Stomach (tissue), 8 donors: ENCODE measurements at regions not wholly inside any gene's neighbourhood (a gene's known extent, or its start where the extent isn't known, plus 50 kb on each side); places are given as distances from the start of the nearest gene placed in this dataset.

Experiments
- DNase-seq, 2 donors: peaks; one replicate each; pipeline versions ENCODE4 v3.0.0 to v3.0.0-alpha.2; 2013 to 2019
- H3K27ac ChIP-seq, 5 donors: fragments of 200-600 bp in 4 of 5; sonication (generic) in 4 of 5; one replicate each; pipeline ENCODE4 v1.5.1; 2013 to 2019; ENCODE audit warnings: mild to moderate bottlenecking in 1 of 5, moderate library complexity in 1 of 5
- H3K27me3 ChIP-seq, 3 donors: fragments of 200-600 bp; sonication (generic); one replicate each; pipeline ENCODE4 v1.5.1; 2017 to 2019; ENCODE audit warnings: mixed run types in 1 of 3
- H3K36me3 ChIP-seq, 4 donors: fragments of 200-600 bp; sonication (generic); 1 replicate in 3 of 4; 2 replicates in 1 of 4; pipeline ENCODE4 v1.5.1; 2016 to 2019
- H3K4me1 ChIP-seq, 4 donors: fragments of 200-600 bp; sonication (generic); one replicate each; pipeline ENCODE4 v1.5.1; 2016 to 2019
- H3K4me3 ChIP-seq, 4 donors: fragments of 200-600 bp; sonication (generic) in 3 of 4; one replicate each; pipeline ENCODE4 v1.5.1; 2016 to 2019; ENCODE audit warnings: mild to moderate bottlenecking in 1 of 4
- H3K9me3 ChIP-seq, 4 donors: fragments of 200-600 bp; sonication (generic); one replicate each; pipeline ENCODE4 v1.5.1; 2016 to 2019
- CTCF ChIP-seq, 7 experiments: fragments of 450-650 bp in 4 of 7; fragments of 200-600 bp in 3 of 7; sonication (generic) in 3 of 7; IDR thresholded peaks; one replicate each; pipeline ENCODE4 v1.5.1; 2016 to 2019; ENCODE audit warnings: antibody characterized with exemption in 7 of 7, control low read depth in 2 of 7, mild to moderate bottlenecking in 1 of 7
- EP300 ChIP-seq: sonication (generic); formaldehyde crosslinking; IDR thresholded peaks from one replicate; pipeline ENCODE4 v1.6.1; 2017; ENCODE audit warnings: antibody characterized with exemption
- POLR2A ChIP-seq, 4 donors: fragments of 450-650 bp; IDR thresholded peaks; one replicate each; pipeline ENCODE4 v1.6.1; 2016; ENCODE audit warnings: antibody characterized with exemption in 4 of 4, control low read depth in 2 of 4, mild to moderate bottlenecking in 1 of 4, moderate library complexity in 1 of 4
- POLR2AphosphoS5 ChIP-seq, 3 donors: sonication (generic); formaldehyde crosslinking; IDR thresholded peaks; one replicate each; pipeline ENCODE4 v1.6.1; 2016; ENCODE audit warnings: antibody characterized with exemption in 3 of 3
- whole genome bisulfite sequencing, 5 donors: extraction: QIAGEN DNeasy Blood & Tissue Kit in 3 of 5; methylation state at CpG; one replicate each; pipeline versions ENCODE4 v1.1.5 to v1.1.7; 2013 to 2018; 5-methylcytosine and 5-hydroxymethylcytosine counted together
- intact Hi-C: fragments of 100-400 bp; cut with DNase I; formaldehyde crosslinking; loops from one replicate; pipeline ENCODE4 v1.15.1; 2023; ENCODE audit warnings: low total_unique reads
- donor health status: healthy with polysubstance abuse.
- donor health status: Bipolar disorder and iron deficiency.
- donor health status: healthy.

- Histone ChIP-seq H3K36me3 (no peaks in the 10 kb centered on the region), H3K4me3 (no peak overlapping the region), H3K4me1 (peaks cover 0 to 23% (median 14%) of the 10 kb centered on the region in 4 donors), H3K27ac (peak overlapping the region in 2 of 5 donors; percentile 16 to 43), H3K27me3 (no peaks in the 10 kb centered on the region), H3K9me3 (no peaks in the 10 kb centered on the region)
- TF ChIP-seq POLR2AphosphoS5 (IDR thresholded peaks at IDR 0.05): no peak
- no peak for TF ChIP-seq CTCF (IDR thresholded peaks at IDR 0.05)
- no peak for TF ChIP-seq POLR2A (IDR thresholded peaks at IDR 0.05)
- TF ChIP-seq EP300: no peak
- intact Hi-C loops: no loop called here
- DNase-seq: no peak
- 87 to 98% (median 94%) methylated on average over 4 of the region's 4 CpGs for WGBS, 5 donors
Observed at GRCh38 chr10:88092265-88092664, 228.8 kb downstream of the PTEN start.

- H3K27ac ChIP-seq: peak overlapping the region in 2 of 5 donors; percentile 16 to 43
- peaks cover 0 to 23% (median 14%) of the 10 kb centered on the region in 4 donors for H3K4me1 ChIP-seq
- TF ChIP-seq CTCF (IDR thresholded peaks at IDR 0.05) (no peak), EP300 (no peak), POLR2A (IDR thresholded peaks at IDR 0.05) (no peak), POLR2AphosphoS5 (IDR thresholded peaks at IDR 0.05) (no peak)
- no peaks in the 10 kb centered on the region for H3K27me3 ChIP-seq
- H3K9me3 ChIP-seq: no peaks in the 10 kb centered on the region
- 57 to 72% (median 65%) methylated on average over 5 of the region's 5 CpGs for WGBS, 5 donors
- H3K4me3 ChIP-seq: no peak overlapping the region
- intact Hi-C loops: no loop called here
- DNase-seq: peak; percentile 44 to 73
- H3K36me3 ChIP-seq: no peaks in the 10 kb centered on the region
Observed at GRCh38 chr10:88092973-88093372, 229.5 kb downstream of the PTEN start.

DNA sequence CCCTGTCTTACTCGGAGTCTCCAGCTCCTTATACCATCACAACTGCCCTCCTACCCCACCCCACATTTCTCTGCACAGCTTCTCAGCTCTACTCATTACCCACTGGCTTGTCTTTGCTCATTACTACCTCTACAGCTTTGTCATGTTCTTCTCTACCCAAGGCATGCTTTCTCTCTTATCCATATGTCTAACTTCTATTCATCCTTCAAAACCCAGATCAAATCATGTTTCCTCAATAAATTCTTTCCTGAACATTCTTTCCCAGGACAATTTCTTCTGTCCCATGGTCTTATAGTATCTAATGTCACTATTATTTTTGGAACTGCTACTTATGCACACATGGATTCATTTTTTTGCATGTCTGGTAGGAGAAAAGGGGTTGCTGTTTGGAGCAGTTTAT lies 231.4 kb downstream of the PTEN start:
- TF ChIP-seq POLR2A (IDR thresholded peaks at IDR 0.05) (no peak), EP300 (no peak), CTCF (IDR thresholded peaks at IDR 0.05) (no peak), POLR2AphosphoS5 (IDR thresholded peaks at IDR 0.05) (no peak)
- H3K36me3 ChIP-seq: no peaks in the 10 kb centered on the region
- WGBS, 5 donors: 93 to 100% (median 96%) methylated on average over 1 of the region's 1 CpG
- intact Hi-C loops: no loop called here
- peaks cover 0 to 15% (median 9%) of the 10 kb centered on the region in 4 donors for H3K4me1 ChIP-seq
- DNase-seq: no peak
- no peaks in the 10 kb centered on the region for H3K9me3 ChIP-seq
- no peaks in the 10 kb centered on the region for H3K27me3 ChIP-seq
- H3K27ac ChIP-seq: no peak overlapping the region
- no peak overlapping the region for H3K4me3 ChIP-seq

DNA sequence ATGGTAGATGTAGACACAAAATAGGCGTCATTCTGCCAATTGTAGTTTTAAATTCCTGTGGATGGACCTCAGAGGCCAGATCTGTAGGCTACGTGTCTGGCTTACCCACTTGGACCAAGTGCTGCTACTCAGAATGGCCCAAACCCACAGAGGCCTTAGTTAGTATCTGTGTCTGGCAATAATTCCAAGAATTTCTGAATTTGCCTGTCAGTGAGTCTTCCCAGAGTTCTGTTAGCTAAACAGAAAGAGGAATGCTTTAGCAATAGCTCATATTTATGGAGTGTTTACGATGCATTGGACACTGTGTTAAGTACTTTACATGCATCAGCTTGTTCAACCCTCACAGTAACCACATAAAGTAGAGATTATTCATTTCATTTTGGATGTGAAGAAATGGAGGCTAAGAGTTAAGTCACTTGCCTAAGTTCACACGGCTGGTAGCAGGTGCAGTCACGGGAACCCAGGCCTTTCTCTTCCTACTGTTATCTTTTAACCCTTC lies 231.8 kb downstream of the PTEN start:
- intact Hi-C loops: no loop called here
- no peaks in the 10 kb centered on the region for H3K9me3 ChIP-seq
- H3K36me3 ChIP-seq: no peaks in the 10 kb centered on the region
- no peak overlapping the region for H3K4me3 ChIP-seq
- peaks cover 0 to 13% (median 8%) of the 10 kb centered on the region in 4 donors for H3K4me1 ChIP-seq
- H3K27me3 ChIP-seq: no peaks in the 10 kb centered on the region
- no peak overlapping the region for H3K27ac ChIP-seq
- TF ChIP-seq POLR2A (IDR thresholded peaks at IDR 0.05) (no peak), EP300 (no peak), CTCF (IDR thresholded peaks at IDR 0.05) (no peak), POLR2AphosphoS5 (IDR thresholded peaks at IDR 0.05) (no peak)
- peak in 1 of 2 donors; percentile 42 for DNase-seq
- WGBS, 5 donors: 55 to 60% (median 57%) methylated on average over 5 of the region's 5 CpGs
